Stimulated activated CD8-positive, alpha-beta memory T cell treated with anti-CD3 and anti-CD28 coated beads, Interleukin-4, amount 100 ng/mL, for 1 hour (primary cell): ENCODE measurements at regions not wholly inside any gene's neighbourhood (a gene's known extent, or its start where the extent isn't known, plus 50 kb on each side); places are given as distances from the start of the nearest gene placed in this dataset.

Experiments used
- DNase-seq, 2 donors: peaks; one replicate each; pipeline ENCODE4 v3.0.0-alpha.2; 2020; ENCODE audit warnings: low read depth in 2 of 2, low spot score in 1 of 2

DNA sequence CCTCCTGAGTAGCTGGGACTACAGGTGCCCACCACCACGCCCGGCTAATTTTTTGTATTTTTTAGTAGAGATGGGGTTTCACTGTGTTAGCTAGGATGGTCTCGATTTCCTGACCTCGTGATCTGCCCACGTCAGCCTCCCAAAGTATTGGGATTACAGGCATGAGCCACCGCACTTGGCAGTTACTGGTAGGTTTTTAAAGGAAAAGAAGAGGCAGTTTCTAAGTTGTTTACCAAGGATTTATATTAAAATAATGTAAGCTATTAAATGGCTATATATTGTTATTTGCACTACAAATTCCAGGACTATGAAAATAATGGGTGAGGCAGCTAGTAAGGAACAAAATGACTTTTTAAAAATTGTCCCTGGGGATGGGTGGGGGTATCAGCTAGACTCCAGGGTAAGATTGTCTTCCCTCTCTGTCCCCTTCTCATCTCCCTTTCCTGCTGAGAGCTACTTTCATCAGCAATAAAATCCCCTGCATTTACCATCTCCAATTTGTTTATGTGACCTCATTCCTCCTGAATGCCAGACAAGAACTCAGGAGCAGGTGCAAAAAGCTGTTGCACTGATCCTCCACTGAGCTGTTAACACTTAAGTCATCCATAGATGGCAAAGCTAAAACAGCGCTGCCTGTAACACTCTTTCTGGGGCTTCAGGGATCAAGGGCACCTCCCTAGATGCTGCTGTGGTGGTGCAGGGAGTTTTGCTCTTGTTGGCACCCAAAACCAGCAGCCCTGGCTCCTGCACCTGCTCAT lies 165.2 kb downstream of the ZPLD1 start:
- DNase-seq, result no peak

DNA sequence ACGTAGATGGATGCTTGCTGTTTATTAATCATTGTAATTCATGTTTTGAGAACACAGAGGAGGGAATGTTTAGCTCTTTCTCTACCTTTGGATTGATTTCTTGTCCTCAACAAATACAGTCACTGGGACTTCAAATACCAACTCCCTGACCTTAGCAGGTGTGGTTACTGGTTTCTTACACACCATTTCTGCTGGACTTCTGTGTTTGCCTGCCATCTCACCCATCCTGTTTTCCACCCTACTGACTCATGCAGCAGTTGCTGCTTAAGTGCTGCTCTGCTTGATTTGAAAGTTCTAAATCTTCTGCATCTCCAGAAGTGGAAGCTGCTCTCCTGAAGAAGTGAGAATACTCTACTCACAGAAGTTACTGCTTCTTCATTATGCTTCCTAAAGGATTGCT lies 170.3 kb downstream of the ZPLD1 start:
- no peak for DNase-seq

DNA sequence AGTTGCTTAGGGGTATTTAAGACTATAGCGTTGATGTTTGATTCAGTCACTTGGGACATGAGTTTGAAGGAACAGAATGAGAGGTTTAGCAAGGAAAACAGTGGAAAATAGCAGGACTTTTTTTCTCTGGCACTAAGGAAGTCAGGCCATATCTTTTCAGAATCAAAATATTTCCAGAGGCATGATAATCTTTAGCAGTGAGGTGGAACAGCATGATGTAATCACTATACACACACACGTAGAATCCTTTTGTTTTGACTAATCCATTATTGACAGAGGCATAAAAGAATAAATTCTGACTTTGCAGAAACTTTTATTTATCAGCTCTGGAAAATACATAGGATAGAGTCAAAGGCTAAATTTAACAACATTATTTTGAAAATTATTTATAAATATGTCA lies 174.1 kb downstream of the ZPLD1 start:
- DNase-seq, result no peak

DNA sequence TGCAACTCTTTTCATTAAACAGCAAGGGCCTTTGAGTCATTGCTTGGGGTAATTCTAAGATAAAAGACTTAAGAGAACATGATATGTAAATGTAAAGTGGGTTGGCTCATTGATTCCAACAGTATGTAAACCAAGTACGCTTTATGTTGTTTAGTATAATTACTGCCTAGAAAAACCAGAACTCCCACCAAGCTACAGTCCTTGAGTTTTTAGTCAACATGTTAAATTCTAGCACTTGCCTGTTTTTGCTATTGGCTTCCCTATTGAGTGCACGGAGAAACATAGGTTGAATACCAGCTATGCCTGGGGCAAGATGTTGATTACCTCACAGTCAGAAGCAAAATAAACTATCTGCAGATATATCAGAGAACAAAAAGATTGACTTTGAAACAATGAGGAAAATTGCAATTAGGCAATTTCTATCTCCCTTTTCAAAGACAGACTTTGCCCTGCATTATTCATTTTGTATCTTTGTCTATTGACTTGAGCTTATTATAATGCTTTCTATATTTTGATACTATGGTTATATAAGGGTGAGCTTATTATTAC lies 179.3 kb downstream of the ZPLD1 start:
- DNase-seq, result no peak

DNA sequence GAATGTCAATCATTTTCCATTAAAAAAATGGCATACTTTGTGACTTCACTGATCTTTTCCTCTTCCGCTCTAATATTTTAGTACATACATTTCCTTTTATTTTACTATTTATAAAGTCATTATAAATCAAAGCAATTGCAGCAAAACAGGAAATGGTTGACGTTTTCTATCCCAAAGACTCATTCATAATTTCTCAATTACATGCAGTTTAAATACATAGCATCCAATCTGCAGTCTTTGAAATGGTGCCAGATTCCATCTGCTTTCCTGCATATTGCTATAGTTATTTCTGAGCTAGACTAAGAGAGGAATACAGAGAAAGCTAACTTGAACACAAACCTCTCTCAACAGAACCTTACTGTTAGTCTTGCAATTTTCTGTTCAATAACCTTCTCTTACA lies 179.8 kb downstream of the ZPLD1 start:
- no peak for DNase-seq

DNA sequence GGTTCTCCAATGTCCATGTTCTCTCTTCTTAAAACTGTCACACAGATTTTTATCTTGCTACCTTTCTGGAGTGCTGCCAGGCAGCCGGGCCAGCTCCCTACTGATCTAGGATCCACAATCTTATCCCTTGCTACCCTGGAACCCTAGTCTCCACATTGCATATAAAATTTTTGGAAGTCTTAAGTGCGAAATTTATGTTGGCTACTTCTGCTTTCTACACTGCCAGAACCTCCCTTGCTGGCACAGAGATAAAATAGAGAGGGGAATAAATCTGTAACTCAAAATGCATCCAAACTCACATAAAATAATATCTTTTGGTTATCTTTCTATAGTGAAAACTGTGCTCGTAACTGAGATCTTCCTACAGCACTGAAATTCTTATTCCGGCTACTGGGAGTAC lies 182.6 kb downstream of the ZPLD1 start:
- no peak for DNase-seq

DNA sequence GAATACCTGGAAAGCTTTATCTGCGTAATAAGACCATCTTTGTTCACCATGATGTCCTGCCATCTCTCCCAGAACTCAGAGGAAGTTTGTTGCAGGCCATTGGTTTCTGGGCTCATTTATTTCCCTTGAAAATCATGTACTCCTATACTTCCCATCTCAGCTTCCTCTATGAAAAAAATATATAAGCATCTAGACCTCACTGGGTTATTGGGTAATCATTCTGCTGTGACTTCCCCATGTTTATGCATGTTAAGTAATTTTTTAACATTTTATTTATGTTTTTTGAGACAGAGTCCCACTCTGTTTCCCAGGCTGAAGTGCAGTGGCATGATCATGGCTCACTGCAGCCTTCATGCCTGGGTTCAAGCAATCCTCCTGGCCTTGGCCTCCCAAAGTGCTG lies 184.5 kb downstream of the ZPLD1 start:
- DNase-seq, result no peak

DNA sequence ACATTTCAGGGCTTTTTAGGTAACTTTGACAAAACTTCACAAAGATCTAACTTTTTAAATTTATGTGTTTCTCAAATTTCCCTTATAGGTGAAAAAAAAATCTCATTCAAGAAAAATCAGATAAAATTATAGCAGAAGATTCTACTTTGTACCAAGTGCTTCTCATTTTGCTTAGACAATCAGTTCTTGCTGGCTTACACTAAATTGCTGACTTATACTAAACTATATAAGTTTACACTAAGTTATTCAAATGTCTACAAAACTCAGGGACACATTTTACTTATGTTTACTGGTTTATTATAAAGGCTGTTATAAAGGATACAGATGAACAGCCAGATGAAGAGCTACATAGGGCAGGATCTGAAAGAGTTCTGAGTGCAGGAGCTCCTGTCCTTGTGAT lies 195.1 kb downstream of the ZPLD1 start:
- no peak for DNase-seq

DNA sequence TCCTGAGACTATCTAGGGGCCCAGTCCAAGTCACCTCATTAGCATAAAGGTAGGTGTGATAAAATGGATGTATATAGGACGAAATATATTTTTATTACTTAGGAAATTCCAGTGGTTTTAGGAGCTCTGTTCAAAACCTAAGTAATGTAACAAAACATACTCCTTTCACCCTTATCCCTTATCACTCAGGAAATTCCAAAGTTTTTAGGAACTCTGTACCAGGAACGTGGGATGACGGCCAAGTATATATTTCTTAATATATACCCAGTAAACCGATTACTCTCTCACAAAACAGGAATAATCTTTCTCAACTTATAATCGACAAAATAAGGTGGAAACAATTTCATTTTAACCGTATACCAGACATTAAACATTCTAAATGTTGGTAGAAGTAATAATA lies 195.7 kb downstream of the ZPLD1 start:
- DNase-seq, result no peak

DNA sequence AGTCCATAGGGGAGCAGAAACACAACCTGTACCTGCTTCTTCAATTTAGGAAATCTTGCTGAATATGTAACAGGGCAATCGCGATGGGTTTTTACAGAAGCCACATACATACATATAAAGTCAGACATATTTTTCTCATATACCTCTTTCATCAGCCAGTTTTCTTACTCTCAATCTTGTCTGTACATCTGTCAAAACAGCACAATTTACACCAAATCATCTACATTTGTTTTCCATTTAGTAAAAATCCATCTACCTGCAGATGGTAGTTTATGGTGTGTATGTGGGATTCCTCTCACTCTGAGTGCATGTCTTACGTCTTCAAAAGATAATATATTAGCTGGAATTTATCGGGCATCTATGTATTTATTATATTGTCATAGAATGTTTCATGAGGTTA lies 208.7 kb downstream of the ZPLD1 start:
- no peak for DNase-seq

DNA sequence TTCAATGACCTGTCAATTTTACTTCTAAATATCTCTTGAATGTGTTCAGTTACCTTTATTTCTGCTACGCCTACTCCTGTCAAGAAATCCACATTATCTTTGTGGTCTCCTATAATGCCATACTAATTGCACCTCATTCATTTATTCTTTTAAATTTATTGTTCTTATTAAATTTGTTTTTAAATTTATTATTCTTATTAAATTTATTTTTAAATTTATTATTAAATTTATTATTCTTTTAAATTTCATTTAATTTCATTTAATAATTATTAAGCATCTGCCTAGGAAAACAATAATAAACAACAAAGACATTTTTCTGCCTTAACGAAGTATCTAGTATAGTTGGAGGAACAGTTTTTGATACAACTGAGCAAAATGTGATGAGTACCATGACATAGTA lies 211.7 kb downstream of the ZPLD1 start:
- DNase-seq, result no peak

DNA sequence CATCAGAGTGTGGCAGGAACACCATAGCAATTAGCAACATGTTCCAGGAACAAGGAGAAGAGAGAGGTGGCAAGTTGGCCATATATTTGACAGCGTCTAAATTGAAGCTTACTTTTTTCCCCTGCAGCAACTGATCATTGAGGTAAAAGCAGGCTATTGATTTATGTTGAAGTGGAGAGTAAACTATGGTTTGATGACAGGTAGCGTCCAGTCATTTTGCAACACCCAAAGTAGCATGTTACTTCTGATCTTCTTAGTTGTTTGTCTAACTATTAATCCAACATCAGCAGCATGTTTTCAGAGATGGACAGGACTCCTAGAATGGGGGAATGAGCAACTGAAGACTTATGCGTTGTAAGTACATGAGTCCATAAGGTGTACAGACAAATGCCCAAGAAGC lies 225.8 kb downstream of the ZPLD1 start:
- DNase-seq, result no peak

DNA sequence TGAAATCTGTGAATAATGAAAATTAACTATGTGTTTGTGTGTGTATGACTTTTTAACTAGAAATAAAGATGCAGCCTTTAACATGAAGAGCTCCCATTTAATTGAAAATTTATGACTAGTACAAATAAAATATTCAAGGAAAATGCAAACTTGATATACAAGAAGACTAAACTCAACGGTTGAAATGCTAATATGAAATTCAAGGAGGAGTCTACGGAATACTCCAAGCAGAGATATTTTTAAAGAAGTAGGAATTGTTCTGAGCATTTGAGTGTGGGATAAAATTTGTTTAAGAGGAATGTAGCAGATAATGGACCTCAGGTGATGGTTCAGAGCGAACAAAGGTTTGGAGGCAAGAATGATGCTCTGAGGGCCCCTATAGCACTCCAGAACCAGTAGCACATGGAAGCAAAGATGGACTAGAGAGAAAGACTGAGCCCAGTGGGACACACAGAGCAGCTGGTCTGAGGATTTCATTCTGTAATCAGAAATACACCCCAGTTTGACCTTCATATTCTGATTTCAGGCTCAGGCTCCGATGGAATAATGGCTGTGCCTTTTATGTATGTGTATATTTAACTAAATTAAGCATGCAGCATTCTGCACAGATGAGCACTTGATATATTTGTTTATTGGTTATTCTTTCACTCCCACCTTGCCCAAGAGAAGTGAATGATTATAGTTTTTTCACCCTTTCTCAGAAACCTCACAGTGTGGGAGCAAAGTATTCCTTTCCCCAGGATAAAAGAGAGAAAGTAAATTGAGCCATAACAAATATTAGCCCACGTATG lies 227.1 kb downstream of the ZPLD1 start:
- DNase-seq, result no peak

DNA sequence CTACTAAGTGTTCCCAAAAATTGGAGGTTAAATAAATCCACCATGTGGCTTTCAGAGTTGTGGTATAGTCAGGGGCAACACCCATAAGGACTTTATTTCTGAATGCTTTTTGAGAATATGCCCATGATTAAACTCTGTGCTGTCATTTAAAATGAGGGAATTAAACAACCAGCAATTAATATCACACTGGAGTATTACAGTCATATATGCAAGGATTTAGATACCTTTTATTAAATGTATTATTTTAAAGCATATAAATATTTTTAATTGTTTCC lies 227.6 kb downstream of the ZPLD1 start:
- no peak for DNase-seq

DNA sequence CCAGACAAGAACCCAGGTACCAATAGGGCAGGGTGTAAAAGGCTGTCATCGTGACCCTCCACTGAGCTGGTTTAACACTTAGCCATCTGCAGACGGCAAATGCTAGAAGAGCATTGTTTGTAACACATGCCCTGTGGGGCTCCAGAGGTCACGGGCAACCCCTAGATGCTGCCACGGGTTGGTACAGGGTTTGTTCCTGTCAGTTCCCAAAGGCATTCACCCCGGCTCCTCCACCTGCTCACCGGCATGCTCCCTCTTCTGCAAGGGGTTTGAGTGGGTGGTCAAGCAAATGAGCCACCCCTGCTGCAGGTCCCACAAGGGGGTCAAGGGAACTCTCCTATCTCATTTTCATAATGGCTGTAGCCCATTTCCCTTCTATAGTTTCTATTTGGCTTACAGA lies 229.3 kb downstream of the ZPLD1 start:
- DNase-seq, result no peak

DNA sequence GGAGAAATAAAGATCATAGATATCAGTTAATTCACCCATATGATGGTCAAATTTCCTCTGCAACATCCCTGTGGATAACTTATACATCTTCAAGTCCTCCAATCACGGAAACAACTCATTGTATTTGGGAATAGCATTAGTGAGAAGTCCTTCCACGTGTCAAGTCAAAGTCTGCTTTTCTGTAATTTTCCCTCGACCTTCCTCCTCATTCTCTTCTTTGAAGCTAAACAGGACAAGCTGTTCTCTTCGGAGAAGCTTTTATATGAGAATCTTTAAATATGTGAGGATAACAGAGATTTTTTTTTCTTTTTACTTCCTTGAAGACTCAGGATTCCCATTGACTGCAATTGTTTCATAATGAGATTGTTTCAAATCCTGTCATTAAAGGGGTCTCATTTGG lies 230.4 kb downstream of the ZPLD1 start:
- DNase-seq, result no peak

DNA sequence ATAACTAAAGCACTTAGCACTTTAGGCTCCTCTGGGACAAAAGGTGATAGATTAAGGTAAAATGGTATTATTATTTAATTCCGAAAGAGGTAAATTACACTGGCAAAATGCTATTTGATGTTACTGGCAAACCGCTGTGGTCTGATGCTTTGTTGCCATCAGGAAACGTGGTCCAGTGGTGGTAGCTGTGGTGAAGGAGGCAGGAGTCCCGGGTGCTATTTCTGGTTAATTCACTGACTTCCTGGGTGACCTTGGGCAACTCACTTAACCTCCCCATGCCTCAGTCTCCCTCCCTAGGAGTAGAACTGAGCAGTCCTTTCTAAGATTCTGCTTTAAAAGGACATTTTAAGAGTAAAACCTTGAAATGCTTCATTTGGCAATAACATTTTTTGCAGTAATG lies 233.4 kb downstream of the ZPLD1 start:
- DNase-seq, result no peak

DNA sequence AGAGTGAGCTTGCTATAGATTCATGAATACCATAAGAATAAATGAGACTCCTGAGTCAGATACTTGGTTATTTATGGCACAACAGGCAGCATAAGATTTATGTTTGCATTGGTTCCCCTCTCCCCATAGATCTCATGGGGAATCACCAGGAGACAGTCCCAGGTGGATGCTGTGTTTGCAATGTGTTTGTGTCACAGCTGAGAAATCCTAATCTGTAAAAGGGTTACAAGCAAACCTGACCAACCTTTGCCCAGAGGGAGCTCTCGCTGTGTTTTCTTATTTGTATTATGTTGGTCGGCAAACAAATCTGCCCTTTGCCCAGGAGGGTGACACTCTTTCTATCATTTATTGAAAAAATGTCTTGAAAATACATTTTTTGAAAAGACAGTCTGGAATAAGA lies 236.2 kb downstream of the ZPLD1 start:
- no peak for DNase-seq

DNA sequence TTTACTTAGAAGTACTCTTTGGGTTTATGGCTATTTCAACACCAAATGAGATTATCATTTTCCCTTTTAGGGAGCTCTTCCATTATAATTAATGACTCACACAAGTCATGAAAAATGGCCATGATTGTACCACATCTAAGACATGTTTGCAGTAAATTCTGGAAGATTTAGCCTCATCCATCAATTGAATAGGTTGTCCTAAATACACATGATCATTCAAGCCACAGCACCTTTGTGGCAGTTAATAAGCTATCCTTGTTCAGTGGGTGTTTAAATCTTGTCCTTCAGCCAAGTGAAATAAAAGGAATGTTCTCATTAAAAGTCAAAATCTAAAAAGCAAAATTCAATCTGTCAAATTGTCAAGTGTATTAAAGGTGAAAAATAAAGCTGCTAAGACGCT lies 237.5 kb downstream of the ZPLD1 start:
- no peak for DNase-seq

DNA sequence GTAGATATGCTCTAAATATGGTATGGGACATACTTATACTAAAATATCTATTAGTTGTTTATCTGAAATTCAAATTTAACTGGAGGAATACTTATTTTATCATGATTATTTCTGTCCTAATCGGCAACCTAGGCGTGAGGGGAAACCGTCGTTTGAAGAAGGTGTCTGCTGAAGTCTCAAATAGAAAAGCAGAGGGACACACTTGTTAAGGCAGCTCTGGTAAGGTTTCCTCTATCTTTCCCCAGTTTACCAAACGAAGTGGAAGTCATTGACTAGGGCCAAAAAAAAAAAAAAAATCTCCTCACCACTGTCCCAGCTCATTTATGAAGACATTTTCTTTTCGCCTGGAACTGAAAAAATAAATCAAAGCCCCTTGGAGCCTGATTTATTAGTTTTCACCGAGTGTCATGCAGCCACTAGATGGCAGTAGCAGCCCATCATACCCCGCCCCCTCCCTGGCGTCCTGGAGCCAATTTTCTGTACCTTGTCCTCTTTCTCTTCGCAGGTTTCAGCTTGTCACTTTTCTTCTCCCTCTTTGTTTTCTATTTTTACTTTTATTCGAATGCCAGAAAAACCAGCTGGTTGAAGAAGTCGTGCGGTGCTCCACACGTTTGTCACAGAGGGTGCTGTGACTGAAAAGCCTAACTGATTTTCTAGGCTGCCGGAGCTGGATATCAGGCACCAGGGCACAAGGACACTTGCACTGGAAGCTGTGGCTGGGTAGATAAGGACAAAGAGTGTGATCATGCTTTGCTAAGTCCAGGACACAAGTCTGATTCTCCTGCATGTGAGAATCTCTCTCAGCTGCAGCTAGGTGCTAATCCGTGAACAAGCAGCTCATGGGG lies 238.7 kb downstream of the ZPLD1 start:
- peak in 1 of 2 donors; percentile 15 for DNase-seq

DNA sequence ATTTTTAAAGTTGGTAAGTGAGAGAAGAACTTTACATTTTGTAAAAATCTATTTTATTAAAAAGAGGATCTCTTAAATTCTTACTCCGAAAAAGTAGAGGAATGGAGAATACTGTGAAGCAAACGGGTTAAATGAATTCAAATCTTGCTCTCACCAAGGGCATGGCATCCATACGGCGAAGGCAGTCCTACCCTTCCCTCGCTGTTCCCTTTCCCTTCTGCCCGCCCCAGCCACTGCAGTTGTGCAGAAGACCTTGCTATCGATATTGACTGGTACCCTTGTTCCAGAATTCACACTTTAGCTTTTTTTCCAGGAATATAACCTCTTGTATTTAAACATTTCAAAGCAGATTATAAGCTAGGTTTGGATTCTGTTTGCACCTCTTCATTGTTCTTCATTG lies 239.5 kb downstream of the ZPLD1 start:
- no peak for DNase-seq

DNA sequence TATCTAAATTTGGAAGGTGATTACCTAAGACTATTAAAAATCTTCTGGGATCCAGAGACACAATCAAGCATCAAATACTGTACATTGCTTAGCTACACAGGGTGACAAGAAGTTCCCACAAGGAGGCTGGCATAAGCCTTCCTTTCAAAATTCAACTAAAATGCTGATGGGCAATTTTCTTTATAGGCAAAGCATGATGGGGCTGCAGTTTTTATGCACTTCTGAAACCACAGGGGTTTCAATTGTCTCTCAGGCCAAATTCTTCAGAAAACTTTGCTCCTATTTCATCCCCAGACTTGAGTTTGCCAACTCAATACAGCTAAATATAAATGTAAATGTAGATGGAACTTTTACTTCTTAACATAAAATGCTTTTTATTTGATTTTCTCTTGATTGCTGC lies 241.6 kb downstream of the ZPLD1 start:
- DNase-seq, result no peak
